ENCODE measurements at regions not wholly inside any gene's neighbourhood (a gene's known extent, or its start where the extent isn't known, plus 50 kb on each side); places are given as distances from the start of the nearest gene placed in this dataset.
"Not testable (repeated sequence)": the region's sequence is repeated elsewhere in the genome, so short reads cannot be mapped to it uniquely, and the experiment has no call there.

- Histone ChIP-seq H3K27me3 (0 out of 2 replicates have a peak, but pooled peaks cover 4% of the 10 kb centered on the region), H3K36me3 (no peaks in the 10 kb centered on the region), H3K4me3 (no peak overlapping the region), H3K9me3 (no peaks in the 10 kb centered on the region)
- DNase-seq, result no peak
Observed at GRCh38 chr1:60891281-60891680, 191.1 kb upstream of the NFIA start.

GRCh38 chr1:60890664-60891063, 191.7 kb upstream of the NFIA start:
- DNase-seq, result no peak
- Histone ChIP-seq H3K27me3 (0 out of 2 replicates have a peak, but pooled peaks cover 4% of the 10 kb centered on the region), H3K4me3 (no peak overlapping the region), H3K36me3 (no peaks in the 10 kb centered on the region), H3K9me3 (no peaks in the 10 kb centered on the region)

GRCh38 chr1:60889709-60890108, 192.7 kb upstream of the NFIA start:
- H3K27me3 ChIP-seq, result 0 out of 2 replicates have a peak, but pooled peaks cover 4% of the 10 kb centered on the region
- H3K9me3 ChIP-seq, result no peaks in the 10 kb centered on the region
- DNase-seq, result no peak
- no peak overlapping the region for H3K4me3 ChIP-seq
- H3K36me3 ChIP-seq, result no peaks in the 10 kb centered on the region

- no peak overlapping the region for H3K4me3 ChIP-seq
- H3K9me3 ChIP-seq, result no peaks in the 10 kb centered on the region
- H3K27me3 ChIP-seq, result 0 out of 2 replicates have a peak, but pooled peaks cover 6% of the 10 kb centered on the region
- DNase-seq, result no peak
- H3K36me3 ChIP-seq, result no peaks in the 10 kb centered on the region
Observed at GRCh38 chr1:60888126-60888525, 194.2 kb upstream of the NFIA start.

GRCh38 chr1:60886793-60887331, 195.5 kb upstream of the NFIA start:
- no peak for DNase-seq
- Histone ChIP-seq H3K36me3 (no peaks in the 10 kb centered on the region), H3K27me3 (0 out of 2 replicates have a peak, but pooled peaks cover 4% of the 10 kb centered on the region), H3K9me3 (no peaks in the 10 kb centered on the region), H3K4me3 (no peak overlapping the region)

- Histone ChIP-seq H3K36me3 (no peaks in the 10 kb centered on the region), H3K9me3 (no peaks in the 10 kb centered on the region), H3K4me3 (no peak overlapping the region), H3K27me3 (0 out of 2 replicates have a peak, but pooled peaks cover 4% of the 10 kb centered on the region)
- DNase-seq, result no peak
Observed at GRCh38 chr1:60886090-60886489, 196.3 kb upstream of the NFIA start.

GRCh38 chr1:60880202-60880601, 202.2 kb upstream of the NFIA start:
- Histone ChIP-seq H3K9me3 (no peaks in the 10 kb centered on the region), H3K4me3 (no peak overlapping the region)

GRCh38 chr1:60878323-60878722, 204.0 kb upstream of the NFIA start:
- Histone ChIP-seq H3K36me3 (no peaks in the 10 kb centered on the region), H3K9me3 (no peaks in the 10 kb centered on the region), H3K27me3 (0 out of 2 replicates have a peak, but pooled peaks cover 2% of the 10 kb centered on the region), H3K4me3 (no peak overlapping the region)
- DNase-seq, result no peak

More at GRCh38 chr1:60880202-60880601, 202.2 kb upstream of the NFIA start:
- Histone ChIP-seq H3K27me3 (0 out of 2 replicates have a peak, but pooled peaks cover 2% of the 10 kb centered on the region), H3K36me3 (no peaks in the 10 kb centered on the region)
- no peak for DNase-seq

- Histone ChIP-seq H3K9me3 (no peaks in the 10 kb centered on the region), H3K4me3 (no peak overlapping the region), H3K27me3 (no peaks in the 10 kb centered on the region), H3K36me3 (no peaks in the 10 kb centered on the region)
- no peak for DNase-seq
Observed at GRCh38 chr1:60877376-60877775, 205.0 kb upstream of the NFIA start.

- H3K4me3 ChIP-seq, result no peak overlapping the region
- H3K36me3 ChIP-seq, result no peaks in the 10 kb centered on the region
- H3K27me3 ChIP-seq, result no peaks in the 10 kb centered on the region
- no peaks in the 10 kb centered on the region for H3K9me3 ChIP-seq
- no peak for DNase-seq
Observed at GRCh38 chr1:60876952-60877351, 205.4 kb upstream of the NFIA start.

GRCh38 chr1:60875138-60875537, 207.2 kb upstream of the NFIA start:
- H3K9me3 ChIP-seq, result no peaks in the 10 kb centered on the region
- no peak overlapping the region for H3K4me3 ChIP-seq
- DNase-seq, result no peak
- H3K27me3 ChIP-seq, result no peaks in the 10 kb centered on the region
- no peaks in the 10 kb centered on the region for H3K36me3 ChIP-seq

- no peaks in the 10 kb centered on the region for H3K36me3 ChIP-seq
- no peaks in the 10 kb centered on the region for H3K27me3 ChIP-seq
- no peaks in the 10 kb centered on the region for H3K9me3 ChIP-seq
- H3K4me3 ChIP-seq, result no peak overlapping the region
- peak; percentile 37 for DNase-seq
Observed at GRCh38 chr1:60874718-60875117, 207.6 kb upstream of the NFIA start.

GRCh38 chr1:60873396-60873795, 209.0 kb upstream of the NFIA start:
- DNase-seq, H3K4me3 ChIP-seq, H3K9me3 ChIP-seq, H3K27me3 ChIP-seq, H3K36me3 ChIP-seq: not testable (repeated sequence)

GRCh38 chr1:60872426-60873054, 209.8 kb upstream of the NFIA start:
- Histone ChIP-seq H3K4me3 (no peak overlapping the region), H3K9me3 (no peaks in the 10 kb centered on the region), H3K27me3 (peaks cover 3% of the 10 kb centered on the region; the same call in 1 of the 2 replicates), H3K36me3 (no peaks in the 10 kb centered on the region)
- no peak for DNase-seq

- Histone ChIP-seq H3K36me3 (no peaks in the 10 kb centered on the region), H3K4me3 (no peak overlapping the region), H3K9me3 (no peaks in the 10 kb centered on the region), H3K27me3 (peaks cover 3% of the 10 kb centered on the region; the same call in 1 of the 2 replicates)
- no peak for DNase-seq
Observed at GRCh38 chr1:60870269-60870865, 212.0 kb upstream of the NFIA start.

GRCh38 chr1:60868901-60869663, 213.3 kb upstream of the NFIA start:
- no peak for DNase-seq
- H3K4me3 ChIP-seq, result no peak overlapping the region
- no peaks in the 10 kb centered on the region for H3K9me3 ChIP-seq
- peaks cover 3% of the 10 kb centered on the region; the same call in 1 of the 2 replicates for H3K27me3 ChIP-seq
- no peaks in the 10 kb centered on the region for H3K36me3 ChIP-seq

GRCh38 chr1:60867782-60868181, 214.6 kb upstream of the NFIA start:
- Histone ChIP-seq H3K4me3 (no peak overlapping the region), H3K27me3 (peaks cover 3% of the 10 kb centered on the region; the same call in 1 of the 2 replicates), H3K9me3 (no peaks in the 10 kb centered on the region), H3K36me3 (no peaks in the 10 kb centered on the region)
- DNase-seq, result no peak

All from MG63 (cell line).